AG10803 (cell line): ENCODE measurements at regions not wholly inside any gene's neighbourhood (a gene's known extent, or its start where the extent isn't known, plus 50 kb on each side); places are given as distances from the start of the nearest gene placed in this dataset.

Source experiments
- DNase-seq: peaks from one replicate; pipeline ENCODE4 v3.0.0; 2010; ENCODE audit warnings: low read depth
- H3K4me3 ChIP-seq: 2 replicates; pipeline ENCODE4 v1.5.1; 2011; ENCODE audit warnings: mild to moderate bottlenecking, low read length, control low read depth
- CTCF ChIP-seq: conservative IDR thresholded peaks from 2 replicates; pipeline ENCODE4 v1.5.1; 2011; ENCODE audit warnings: mild to moderate bottlenecking, low read length, control low read depth, inconsistent platforms

DNA sequence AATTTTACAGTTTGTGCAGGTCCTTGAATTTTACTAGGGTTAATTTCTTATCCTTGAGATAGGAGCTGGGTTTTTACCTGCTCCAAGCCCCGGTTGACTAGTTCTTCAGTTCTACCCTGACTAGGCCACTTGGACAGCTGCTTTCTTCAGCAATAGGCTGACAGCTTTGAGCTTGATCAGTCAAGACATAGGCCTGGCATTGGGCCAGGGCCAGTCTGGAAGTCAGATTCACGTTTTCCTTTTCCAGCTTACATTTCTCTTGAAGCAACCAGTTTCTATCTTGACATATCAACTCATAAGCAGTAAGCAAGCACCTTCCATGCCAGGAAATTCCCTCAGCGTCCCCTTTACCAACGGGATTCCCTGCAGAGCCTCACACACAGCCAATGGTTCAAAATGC, 63.7 kb upstream of the AJAP1 start:
- TF ChIP-seq CTCF = no peak
- no peak for DNase-seq
- no peak overlapping the region for H3K4me3 ChIP-seq

- no peak for TF ChIP-seq CTCF
- no peak for DNase-seq
- no peak overlapping the region for H3K4me3 ChIP-seq
These were observed 62.5 kb upstream of the AJAP1 start for GRCh38 chr1:4591926-4592325.

DNA sequence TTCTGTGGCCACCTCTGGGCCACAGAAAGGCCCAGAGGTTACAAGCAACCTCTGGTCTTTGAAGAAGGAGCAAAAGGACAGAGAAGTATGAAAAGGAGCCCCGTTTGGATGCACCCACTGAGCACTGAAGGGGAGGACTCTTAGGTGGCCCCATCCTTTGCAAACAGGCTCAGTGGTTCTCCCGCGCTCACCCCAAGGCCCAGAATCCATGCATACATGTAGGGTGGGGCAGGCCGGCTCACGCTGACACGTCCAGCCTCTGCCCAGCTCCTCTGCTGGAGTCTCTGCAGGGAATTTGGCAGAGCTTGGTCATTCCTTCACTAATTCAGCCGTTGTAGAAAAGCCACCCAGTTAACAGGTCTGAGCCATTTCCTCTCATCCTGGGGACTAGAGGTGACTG, 61.3 kb upstream of the AJAP1 start:
- TF ChIP-seq CTCF = no peak
- no peak overlapping the region for H3K4me3 ChIP-seq
- no peak for DNase-seq

GRCh38 chr1:4594286-4594991, 60.0 kb upstream of the AJAP1 start:
- TF ChIP-seq CTCF = no peak
- no peak for DNase-seq

GRCh38 chr1:4595341-4596225, 58.8 kb upstream of the AJAP1 start:
- DNase-seq = no peak
- no peak for TF ChIP-seq CTCF
- no peak overlapping the region for H3K4me3 ChIP-seq

More at GRCh38 chr1:4594286-4594991, 60.0 kb upstream of the AJAP1 start:
- H3K4me3 ChIP-seq = no peak overlapping the region

DNA sequence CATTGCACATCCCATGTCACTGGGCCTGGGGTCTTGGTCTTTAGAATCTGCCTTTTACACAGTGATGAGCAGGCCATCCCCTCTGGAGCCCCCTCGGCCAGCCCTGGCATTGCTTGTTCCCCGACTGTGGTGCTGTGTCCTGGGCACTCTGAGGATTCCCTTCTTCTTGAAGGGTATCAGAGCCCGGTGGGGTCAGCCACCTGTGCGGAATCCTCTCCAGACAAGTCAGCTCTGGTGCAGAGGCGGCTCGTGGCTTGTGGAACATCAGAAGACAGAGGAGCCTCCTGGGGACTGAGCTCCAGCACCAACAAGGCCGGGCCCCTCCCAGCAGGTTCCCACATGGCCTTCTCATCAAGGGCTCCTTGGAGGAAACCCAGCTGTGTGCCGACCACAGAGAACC, 57.9 kb upstream of the AJAP1 start:
- no peak overlapping the region for H3K4me3 ChIP-seq
- no peak for TF ChIP-seq CTCF

DNA sequence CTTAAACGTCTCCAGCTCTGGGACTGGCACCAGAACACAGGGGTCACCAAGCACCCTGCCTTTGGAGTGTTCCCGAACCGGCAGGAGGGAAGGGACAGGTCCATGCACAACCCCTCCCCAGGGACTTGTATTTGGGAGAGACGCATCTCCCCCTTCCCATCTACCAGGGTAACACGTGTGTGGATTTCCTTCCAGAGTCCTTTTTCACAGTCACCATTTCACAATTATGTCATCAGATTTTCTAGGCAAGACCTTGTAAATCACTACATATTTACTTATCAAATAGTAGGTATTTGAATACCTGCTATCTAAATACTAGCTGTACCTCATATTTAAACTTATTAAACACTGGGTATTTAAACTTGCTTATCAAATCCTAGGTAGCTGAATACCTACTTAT, 57.4 kb upstream of the AJAP1 start:
- no peak for TF ChIP-seq CTCF
- H3K4me3 ChIP-seq = no peak overlapping the region
- no peak for DNase-seq

More for the DNA sequence above, 57.9 kb upstream of the AJAP1 start:
- DNase-seq = no peak
